CD4-positive, alpha-beta memory T cell (primary cell): ENCODE measurements at regions not wholly inside any gene's neighbourhood (a gene's known extent, or its start where the extent isn't known, plus 50 kb on each side); places are given as distances from the start of the nearest gene placed in this dataset.

Source experiments
- CTCF ChIA-PET: fragments of 350-600 bp; sonication (Branson Sonifier 250); formaldehyde crosslinking; loops from one replicate; lab custom pipeline; 2021; ENCODE audit warnings: inconsistent platforms; ENCODE audit not compliant: partially characterized antibody; lab: Charles Lee
- POLR2A ChIA-PET: fragments of 350-600 bp; sonication (Branson Sonifier 250); formaldehyde crosslinking; loops from one replicate; lab custom pipeline; 2021; ENCODE audit not compliant: partially characterized antibody; lab: Charles Lee
- DNase-seq, 5 donors: peaks; one replicate each; pipeline versions ENCODE4 v3.0.0 to v3.0.0-alpha.2; 2020 to 2022; ENCODE audit warnings: mixed read lengths in 1 of 5
- H3K27ac ChIP-seq: one replicate; pipeline ENCODE4 v1.7.0; 2013; ENCODE audit warnings: low read depth, low read length
- H3K27me3 ChIP-seq: 2 replicates; pipeline ENCODE4 v1.7.0; 2013; ENCODE audit warnings: mild to moderate bottlenecking, low read length, moderate library complexity; ENCODE audit not compliant: insufficient read depth
- H3K36me3 ChIP-seq: 2 replicates; pipeline ENCODE4 v1.7.0; 2013; ENCODE audit warnings: mild to moderate bottlenecking, low read length, moderate library complexity; ENCODE audit not compliant: insufficient read depth
- H3K4me1 ChIP-seq: 2 replicates; pipeline ENCODE4 v1.7.0; 2013; ENCODE audit warnings: mild to moderate bottlenecking, low read length, moderate library complexity; ENCODE audit not compliant: insufficient read depth
- H3K4me3 ChIP-seq, 2 donors: one replicate each; pipeline ENCODE4 v1.7.0; 2013; ENCODE audit warnings: low read length in 2 of 2, mild to moderate bottlenecking in 1 of 2
- H3K9me3 ChIP-seq, 2 donors: one replicate each; pipeline ENCODE4 v1.7.0; 2013; ENCODE audit warnings: low read length in 2 of 2, control low read depth in 1 of 2; ENCODE audit not compliant: control insufficient read depth in 1 of 2
- H3K27ac Mint-ChIP-seq, 7 donors: one replicate each; pipeline ENCODE4 v1.8.0; 2020 to 2021; ENCODE audit warnings: mixed read lengths in 7 of 7, mild to moderate bottlenecking in 6 of 7, inconsistent platforms in 3 of 7, moderate library complexity in 3 of 7
- H3K27me3 Mint-ChIP-seq, 2 donors: one replicate each; pipeline ENCODE4 v1.8.0; 2020 to 2021; ENCODE audit warnings: mixed read lengths in 2 of 2
- H3K36me3 Mint-ChIP-seq, 2 donors: one replicate each; pipeline ENCODE4 v1.8.0; 2020 to 2021; ENCODE audit warnings: mixed read lengths in 2 of 2, inconsistent platforms in 1 of 2, mild to moderate bottlenecking in 1 of 2
- H3K4me1 Mint-ChIP-seq, 4 donors: one replicate each; pipeline ENCODE4 v1.8.0; 2020 to 2021; ENCODE audit warnings: mixed read lengths in 4 of 4, mild to moderate bottlenecking in 1 of 4
- H3K4me3 Mint-ChIP-seq, 8 donors: one replicate each; pipeline ENCODE4 v1.8.0; 2020 to 2021; ENCODE audit warnings: mixed read lengths in 8 of 8, mild to moderate bottlenecking in 7 of 8, moderate library complexity in 6 of 8, inconsistent platforms in 3 of 8
- H3K9me3 Mint-ChIP-seq, 8 donors: one replicate each; pipeline ENCODE4 v1.8.0; 2020 to 2021; ENCODE audit warnings: mixed read lengths in 8 of 8, mild to moderate bottlenecking in 5 of 8, inconsistent platforms in 3 of 8, moderate library complexity in 1 of 8
- intact Hi-C: fragments of 100-400 bp; cut with micrococcal nuclease; formaldehyde crosslinking; loops from one replicate; pipeline ENCODE4 v1.15.1; 2023

- Mint-ChIP-seq H3K9me3 (peaks cover 0 to 6% (median 2%) of the 10 kb centered on the region in 8 donors), H3K27me3 (no peaks in the 10 kb centered on the region), H3K4me3 (no peak overlapping the region), H3K4me1 (no peaks in the 10 kb centered on the region), H3K27ac (no peak overlapping the region), H3K36me3 (no peaks in the 10 kb centered on the region)
- DNase-seq = no peak
- Histone ChIP-seq H3K36me3 (no peaks in the 10 kb centered on the region), H3K27ac (no peak overlapping the region), H3K4me3 (no peak overlapping the region), H3K27me3 (no peaks in the 10 kb centered on the region), H3K9me3 (no peaks in the 10 kb centered on the region), H3K4me1 (no peaks in the 10 kb centered on the region)
- CTCF ChIA-PET = no interaction called here
- intact Hi-C loops = no loop called here
- POLR2A ChIA-PET = no interaction called here
These were observed 1305.8 kb downstream of the OTOL1 start for GRCh38 chr3:162802228-162802965.

GRCh38 chr3:162810776-162811175 is 1314.2 kb downstream of the OTOL1 start:
- ChIA-PET CTCF (no interaction called here), POLR2A (no interaction called here)
- H3K9me3 ChIP-seq = no peaks in the 10 kb centered on the region
- Mint-ChIP-seq H3K4me3 (no peak overlapping the region), H3K36me3 (no peaks in the 10 kb centered on the region), H3K4me1 (no peaks in the 10 kb centered on the region), H3K9me3 (peaks cover 0 to 4% (median 2%) of the 10 kb centered on the region in 8 donors), H3K27ac (no peak overlapping the region), H3K27me3 (no peaks in the 10 kb centered on the region)
- H3K27me3 ChIP-seq = no peaks in the 10 kb centered on the region
- no peak for DNase-seq
- H3K4me3 ChIP-seq = no peak overlapping the region
- no peaks in the 10 kb centered on the region for H3K36me3 ChIP-seq
- no peaks in the 10 kb centered on the region for H3K4me1 ChIP-seq
- H3K27ac ChIP-seq = no peak overlapping the region
- intact Hi-C loops = no loop called here

- Mint-ChIP-seq H3K4me1 (no peaks in the 10 kb centered on the region), H3K36me3 (no peaks in the 10 kb centered on the region), H3K4me3 (no peak overlapping the region), H3K27ac (no peak overlapping the region), H3K9me3 (peaks cover 0 to 11% (median 3%) of the 10 kb centered on the region in 8 donors), H3K27me3 (no peaks in the 10 kb centered on the region)
- ChIA-PET POLR2A (no interaction called here), CTCF (no interaction called here)
- no peak for DNase-seq
- Histone ChIP-seq H3K4me3 (no peak overlapping the region), H3K4me1 (no peaks in the 10 kb centered on the region), H3K36me3 (no peaks in the 10 kb centered on the region), H3K27me3 (no peaks in the 10 kb centered on the region), H3K27ac (no peak overlapping the region), H3K9me3 (no peaks in the 10 kb centered on the region)
- intact Hi-C loops = no loop called here
These were observed 1346.1 kb downstream of the OTOL1 start for GRCh38 chr3:162842549-162843216.

GRCh38 chr3:162845918-162846317 is 1349.3 kb downstream of the OTOL1 start:
- Histone ChIP-seq H3K4me1 (no peaks in the 10 kb centered on the region), H3K9me3 (no peaks in the 10 kb centered on the region), H3K4me3 (no peak overlapping the region), H3K27ac (no peak overlapping the region), H3K27me3 (no peaks in the 10 kb centered on the region), H3K36me3 (no peaks in the 10 kb centered on the region)
- Mint-ChIP-seq H3K4me3 (no peak overlapping the region), H3K9me3 (peaks cover 0 to 8% (median 3%) of the 10 kb centered on the region in 8 donors), H3K36me3 (no peaks in the 10 kb centered on the region), H3K27me3 (no peaks in the 10 kb centered on the region), H3K4me1 (no peaks in the 10 kb centered on the region), H3K27ac (no peak overlapping the region)
- no peak for DNase-seq
- ChIA-PET POLR2A (no interaction called here), CTCF (no interaction called here)
- intact Hi-C loops = no loop called here

GRCh38 chr3:162847511-162847910 is 1350.9 kb downstream of the OTOL1 start:
- Mint-ChIP-seq H3K27ac (no peak overlapping the region), H3K9me3 (peaks cover 0 to 8% (median 4%) of the 10 kb centered on the region in 8 donors), H3K36me3 (no peaks in the 10 kb centered on the region), H3K27me3 (no peaks in the 10 kb centered on the region), H3K4me1 (no peaks in the 10 kb centered on the region), H3K4me3 (no peak overlapping the region)
- H3K27ac ChIP-seq = no peak overlapping the region
- no peak overlapping the region for H3K4me3 ChIP-seq
- H3K36me3 ChIP-seq = no peaks in the 10 kb centered on the region
- ChIA-PET CTCF (no interaction called here), POLR2A (no interaction called here)
- no peak for DNase-seq
- intact Hi-C loops = no loop called here
- no peaks in the 10 kb centered on the region for H3K4me1 ChIP-seq
- no peaks in the 10 kb centered on the region for H3K27me3 ChIP-seq
- no peaks in the 10 kb centered on the region for H3K9me3 ChIP-seq

- intact Hi-C loops = no loop called here
- Mint-ChIP-seq H3K27me3 (no peaks in the 10 kb centered on the region), H3K27ac (no peak overlapping the region), H3K36me3 (no peaks in the 10 kb centered on the region), H3K4me3 (no peak overlapping the region), H3K4me1 (no peaks in the 10 kb centered on the region), H3K9me3 (peaks cover 0 to 5% (median 1%) of the 10 kb centered on the region in 8 donors)
- no peaks in the 10 kb centered on the region for H3K36me3 ChIP-seq
- H3K27me3 ChIP-seq = no peaks in the 10 kb centered on the region
- H3K9me3 ChIP-seq = no peaks in the 10 kb centered on the region
- H3K27ac ChIP-seq = no peak overlapping the region
- ChIA-PET POLR2A (no interaction called here), CTCF (no interaction called here)
- no peaks in the 10 kb centered on the region for H3K4me1 ChIP-seq
- no peak for DNase-seq
- no peak overlapping the region for H3K4me3 ChIP-seq
These were observed 1367.0 kb downstream of the OTOL1 start for GRCh38 chr3:162863579-162863978.

GRCh38 chr3:162865466-162865865 is 1368.9 kb downstream of the OTOL1 start:
- H3K36me3 ChIP-seq = no peaks in the 10 kb centered on the region
- no peak overlapping the region for H3K27ac ChIP-seq
- no peaks in the 10 kb centered on the region for H3K9me3 ChIP-seq
- H3K27ac Mint-ChIP-seq = no peak overlapping the region
- H3K4me3 ChIP-seq = no peak overlapping the region
- no peaks in the 10 kb centered on the region for H3K4me1 Mint-ChIP-seq
- no peak overlapping the region for H3K4me3 Mint-ChIP-seq
- H3K4me1 ChIP-seq = no peaks in the 10 kb centered on the region
- DNase-seq = no peak
- peaks cover 0 to 17% (median 2%) of the 10 kb centered on the region in 8 donors for H3K9me3 Mint-ChIP-seq
- CTCF ChIA-PET = no interaction called here
- no peaks in the 10 kb centered on the region for H3K36me3 Mint-ChIP-seq
- POLR2A ChIA-PET = no interaction called here
- no peaks in the 10 kb centered on the region for H3K27me3 Mint-ChIP-seq
- intact Hi-C loops = no loop called here
- H3K27me3 ChIP-seq = no peaks in the 10 kb centered on the region
